ENCODE measurements at regions not wholly inside any gene's neighbourhood (a gene's known extent, or its start where the extent isn't known, plus 50 kb on each side); places are given as distances from the start of the nearest gene placed in this dataset.

DNA sequence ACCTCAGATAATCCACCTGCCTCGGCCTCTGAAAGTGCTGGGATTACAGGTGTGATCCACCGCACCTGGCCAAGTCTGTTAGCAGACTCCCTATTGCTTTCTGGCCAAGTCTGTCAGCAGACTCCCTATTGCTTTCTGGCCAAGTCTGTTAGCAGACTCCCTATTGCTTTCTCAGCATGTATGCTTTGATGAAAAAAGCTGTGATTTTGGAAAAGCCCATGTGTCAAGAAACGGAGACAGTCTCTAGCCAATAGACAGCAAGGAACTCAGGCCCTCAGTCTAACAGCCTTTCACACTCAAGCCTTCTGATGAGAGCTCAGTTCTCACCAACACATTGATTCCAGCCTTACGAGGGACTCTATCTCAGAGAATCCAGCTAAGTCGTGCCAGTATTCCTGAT, 158.8 kb upstream of the KRR1 start:
- no peak overlapping the region for H3K27ac ChIP-seq
- CTCF ChIA-PET, result no interaction called here
- TF ChIP-seq, protein P1, sequence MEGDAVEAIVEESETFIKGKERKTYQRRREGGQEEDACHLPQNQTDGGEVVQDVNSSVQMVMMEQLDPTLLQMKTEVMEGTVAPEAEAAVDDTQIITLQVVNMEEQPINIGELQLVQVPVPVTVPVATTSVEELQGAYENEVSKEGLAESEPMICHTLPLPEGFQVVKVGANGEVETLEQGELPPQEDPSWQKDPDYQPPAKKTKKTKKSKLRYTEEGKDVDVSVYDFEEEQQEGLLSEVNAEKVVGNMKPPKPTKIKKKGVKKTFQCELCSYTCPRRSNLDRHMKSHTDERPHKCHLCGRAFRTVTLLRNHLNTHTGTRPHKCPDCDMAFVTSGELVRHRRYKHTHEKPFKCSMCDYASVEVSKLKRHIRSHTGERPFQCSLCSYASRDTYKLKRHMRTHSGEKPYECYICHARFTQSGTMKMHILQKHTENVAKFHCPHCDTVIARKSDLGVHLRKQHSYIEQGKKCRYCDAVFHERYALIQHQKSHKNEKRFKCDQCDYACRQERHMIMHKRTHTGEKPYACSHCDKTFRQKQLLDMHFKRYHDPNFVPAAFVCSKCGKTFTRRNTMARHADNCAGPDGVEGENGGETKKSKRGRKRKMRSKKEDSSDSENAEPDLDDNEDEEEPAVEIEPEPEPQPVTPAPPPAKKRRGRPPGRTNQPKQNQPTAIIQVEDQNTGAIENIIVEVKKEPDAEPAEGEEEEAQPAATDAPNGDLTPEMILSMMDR (conservative IDR thresholded peaks at IDR 0.05; ENCODE audit: low read depth), result no peak
- POLR2A ChIA-PET (ENCODE audit: low non-redundant PET), result no interaction called here
- no peak for DNase-seq (ENCODE audit: low spot score)

GRCh38 chr12:75666939-75667334, 155.5 kb upstream of the KRR1 start:
- POLR2A ChIA-PET (ENCODE audit: low non-redundant PET), result interaction anchor here (0.7 kb wide), 1 partner anchor 364 kb away, joined by 17 read pairs; no protein-coding TSS in a partner anchor
- H3K27ac ChIP-seq, result no peak overlapping the region
- CTCF ChIA-PET, result interaction anchor here (0.7 kb wide), 1 partner anchor 21 kb away, joined by 3 read pairs; no protein-coding TSS in a partner anchor
- TF ChIP-seq, protein P1 (conservative IDR thresholded peaks at IDR 0.05; ENCODE audit: low read depth), result no peak
- DNase-seq (ENCODE audit: low spot score), result no peak

DNA sequence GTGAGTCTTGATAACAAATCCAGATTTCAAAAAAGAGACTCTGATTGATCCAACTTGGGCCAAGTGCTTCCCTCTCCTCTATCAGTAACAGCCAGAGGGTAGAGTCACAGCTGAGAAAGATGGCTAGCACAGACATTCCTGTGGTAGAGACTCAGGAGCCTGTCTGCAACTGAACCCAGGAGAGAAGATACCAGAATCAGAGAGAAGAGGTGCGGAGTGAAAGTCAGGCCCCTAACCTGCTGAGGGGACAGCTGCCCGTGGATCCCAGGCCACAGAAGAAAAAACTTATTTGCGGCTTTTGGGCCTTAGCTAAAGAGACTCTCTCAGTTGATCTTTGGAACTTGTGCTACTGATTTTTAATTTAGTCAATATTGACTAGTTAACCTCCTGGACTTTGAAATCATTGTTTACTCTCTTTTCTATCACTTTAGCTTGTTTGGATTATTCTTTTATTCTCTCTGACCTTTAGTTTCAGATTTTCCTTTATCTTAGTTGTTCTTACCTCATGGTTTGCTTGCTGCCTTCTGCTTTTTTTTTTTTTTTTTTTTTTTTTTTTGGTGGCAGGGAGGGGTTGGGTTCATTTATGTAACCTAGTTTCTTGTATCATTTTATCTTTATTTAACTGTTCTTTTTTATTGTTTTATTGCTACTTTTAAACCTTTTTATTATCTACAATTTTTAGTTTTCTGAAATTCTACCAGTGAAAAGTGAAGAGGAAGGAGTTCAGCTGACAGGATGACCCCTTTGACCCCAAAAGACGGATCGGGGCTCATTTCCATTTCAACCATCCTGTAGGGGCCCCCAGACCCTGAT, 154.9 kb upstream of the KRR1 start:
- CTCF ChIA-PET, result no interaction called here
- TF ChIP-seq, protein P1 (conservative IDR thresholded peaks at IDR 0.05; ENCODE audit: low read depth), result no peak
- POLR2A ChIA-PET (ENCODE audit: low non-redundant PET), result interaction anchor here (0.6 to 0.7 kb wide), 2 partner anchors 359 to 365 kb away, joined by 3 to 17 read pairs; no protein-coding TSS in a partner anchor
- H3K27ac ChIP-seq, result no peak overlapping the region
- DNase-seq (ENCODE audit: low spot score), result no peak

GRCh38 chr12:75665216-75665615, 153.8 kb upstream of the KRR1 start:
- DNase-seq (ENCODE audit: low spot score), result no peak
- CTCF ChIA-PET, result interaction anchor here (0.7 kb wide), 1 partner anchor 106 kb away, joined by 4 read pairs; no protein-coding TSS in a partner anchor
- TF ChIP-seq, protein P1 (conservative IDR thresholded peaks at IDR 0.05; ENCODE audit: low read depth), result no peak
- H3K27ac ChIP-seq, result no peak overlapping the region
- POLR2A ChIA-PET (ENCODE audit: low non-redundant PET), result no interaction called here

DNA sequence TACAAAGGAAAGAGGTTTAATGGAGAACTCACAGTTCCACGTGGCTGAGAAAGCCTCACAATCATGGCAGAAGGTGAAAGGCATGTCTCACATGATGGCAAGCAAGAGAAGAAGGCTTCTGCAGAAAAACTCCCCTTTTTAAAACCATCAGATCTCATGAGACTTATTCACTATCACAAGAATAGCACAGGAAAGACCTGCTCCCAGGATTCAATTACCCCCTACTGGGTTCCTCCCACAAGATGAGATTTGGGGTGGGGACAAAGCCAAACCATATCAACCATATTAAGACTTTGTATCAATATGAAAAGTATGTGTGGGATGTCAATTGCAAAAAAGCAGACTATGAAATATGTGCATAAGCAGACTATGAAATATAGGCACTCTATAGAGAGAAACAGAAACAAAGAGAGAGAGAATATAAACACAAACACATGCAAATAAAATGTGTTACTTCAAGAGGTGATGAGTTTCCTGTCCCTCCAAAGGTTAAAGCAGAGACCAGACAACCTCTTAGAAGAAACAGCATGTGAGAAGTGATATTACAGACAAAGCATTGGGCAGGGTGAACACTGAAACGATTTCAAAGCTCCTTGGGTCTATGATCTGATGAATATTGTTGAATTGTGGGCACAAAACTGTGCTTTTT, 151.2 kb upstream of the KRR1 start:
- TF ChIP-seq, protein P1 (conservative IDR thresholded peaks at IDR 0.05; ENCODE audit: low read depth), result no peak
- ChIA-PET CTCF (interaction anchor here (0.7 kb wide), 1 partner anchor 39 kb away, joined by 3 read pairs; no protein-coding TSS in a partner anchor), POLR2A (ENCODE audit: low non-redundant PET) (no interaction called here)

GRCh38 chr12:75661908-75662307, 150.5 kb upstream of the KRR1 start:
- no peak for DNase-seq (ENCODE audit: low spot score)
- ChIA-PET POLR2A (ENCODE audit: low non-redundant PET) (no interaction called here), CTCF (interaction anchor here (0.7 kb wide), 1 partner anchor 38 kb away, joined by 3 read pairs; no protein-coding TSS in a partner anchor)
- TF ChIP-seq, protein P1 (conservative IDR thresholded peaks at IDR 0.05; ENCODE audit: low read depth), result no peak
- H3K27ac ChIP-seq, result no peak overlapping the region

More for the DNA sequence above, 151.2 kb upstream of the KRR1 start:
- DNase-seq (ENCODE audit: low spot score), result no peak
- no peak overlapping the region for H3K27ac ChIP-seq

Data from RWPE1 (cell line).